ENCODE measurements at regions not wholly inside any gene's neighbourhood (a gene's known extent, or its start where the extent isn't known, plus 50 kb on each side); places are given as distances from the start of the nearest gene placed in this dataset.
"Not testable (repeated sequence)": the region's sequence is repeated elsewhere in the genome, so short reads cannot be mapped to it uniquely, and the experiment has no call there.

- Mint-ChIP-seq H3K27me3 (ENCODE audit: unreplicated experiment) (peaks cover 2% of the 10 kb centered on the region), H3K9me3 (ENCODE audit: unreplicated experiment) (no peaks in the 10 kb centered on the region), H3K27ac (ENCODE audit: unreplicated experiment) (peak overlapping the region; percentile 10), H3K36me3 (ENCODE audit: unreplicated experiment) (no peaks in the 10 kb centered on the region), H3K4me3 (ENCODE audit: unreplicated experiment) (no peak overlapping the region), H3K4me1 (ENCODE audit: low read depth, unreplicated experiment) (peaks cover 34% of the 10 kb centered on the region)
- no peak for DNase-seq
- no peak for TF ChIP-seq CTCF (IDR thresholded peaks at IDR 0.05; ENCODE audit: partially characterized antibody, unreplicated experiment)
Measured at GRCh38 chr2:137913169-137913568, 51.1 kb upstream of the HNMT start.

DNA sequence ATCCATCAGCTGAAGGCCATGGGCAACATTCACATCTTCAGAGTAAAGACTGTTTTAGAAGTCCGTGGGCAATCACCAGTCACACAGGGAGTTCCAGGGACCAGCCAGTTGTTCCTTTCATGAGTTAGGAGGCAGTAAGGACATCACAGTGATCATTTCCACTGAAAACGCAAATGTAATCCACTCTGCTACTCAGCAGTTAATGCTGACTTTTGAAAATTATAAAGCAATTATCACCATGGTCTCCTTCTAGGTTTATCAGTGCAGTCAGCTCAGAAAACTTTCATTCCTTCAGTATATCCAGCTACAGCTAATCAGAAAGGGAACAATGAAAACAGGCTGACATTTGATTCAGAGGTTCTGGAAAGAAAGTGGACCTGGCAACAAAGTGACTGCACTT lies 50.6 kb upstream of the HNMT start:
- H3K4me3 Mint-ChIP-seq (ENCODE audit: unreplicated experiment); DNase-seq; H3K36me3 Mint-ChIP-seq (ENCODE audit: unreplicated experiment); H3K9me3 Mint-ChIP-seq (ENCODE audit: unreplicated experiment); H3K27me3 Mint-ChIP-seq (ENCODE audit: unreplicated experiment): not testable (repeated sequence)
- H3K27ac Mint-ChIP-seq (ENCODE audit: unreplicated experiment): peak overlapping the region; percentile 53
- H3K4me1 Mint-ChIP-seq (ENCODE audit: low read depth, unreplicated experiment): peaks cover 34% of the 10 kb centered on the region

Data from glutamatergic neuron (in vitro differentiated cells).